Skeletal muscle tissue (tissue), 3 donors: ENCODE measurements at regions not wholly inside any gene's neighbourhood (a gene's known extent, or its start where the extent isn't known, plus 50 kb on each side); places are given as distances from the start of the nearest gene placed in this dataset.

Experiments used
- H3K27ac ChIP-seq: one replicate; pipeline ENCODE4 v1.7.0; 2013; ENCODE audit warnings: mild to moderate bottlenecking, low read depth, low read length, inconsistent platforms
- H3K27me3 ChIP-seq, 3 donors: one replicate each; pipeline ENCODE4 v1.7.0; 2013; ENCODE audit warnings: low read length in 3 of 3; ENCODE audit not compliant: control insufficient read depth in 3 of 3, insufficient read depth in 3 of 3
- H3K36me3 ChIP-seq, 3 donors: one replicate each; pipeline ENCODE4 v1.7.0; 2013; ENCODE audit warnings: low read length in 3 of 3; ENCODE audit not compliant: control insufficient read depth in 3 of 3, insufficient read depth in 3 of 3
- H3K4me1 ChIP-seq, 3 donors: one replicate each; pipeline ENCODE4 v1.7.0; 2013; ENCODE audit warnings: low read length in 3 of 3, mild to moderate bottlenecking in 3 of 3; ENCODE audit not compliant: control insufficient read depth in 3 of 3, insufficient read depth in 3 of 3
- H3K4me3 ChIP-seq, 3 donors: one replicate each; pipeline ENCODE4 v1.7.0; 2013; ENCODE audit warnings: low read length in 3 of 3
- H3K9ac ChIP-seq, 3 donors: one replicate each; pipeline ENCODE4 v1.7.0; 2013; ENCODE audit warnings: low read length in 3 of 3, mild to moderate bottlenecking in 3 of 3, moderate library complexity in 2 of 3, low read depth in 1 of 3
- H3K9me3 ChIP-seq, 3 donors: one replicate each; pipeline ENCODE4 v1.7.0; 2013; ENCODE audit warnings: low read length in 3 of 3; ENCODE audit not compliant: control insufficient read depth in 3 of 3
- donor health status: Osteomylitis.

- no peak overlapping the region for H3K27ac ChIP-seq
- no peak overlapping the region for H3K9ac ChIP-seq
- no peaks in the 10 kb centered on the region for H3K4me1 ChIP-seq
- no peak overlapping the region for H3K4me3 ChIP-seq
- no peaks in the 10 kb centered on the region for H3K27me3 ChIP-seq
- no peaks in the 10 kb centered on the region for H3K9me3 ChIP-seq
- no peaks in the 10 kb centered on the region for H3K36me3 ChIP-seq
These were observed 575.1 kb downstream of the EPHA3 start for GRCh38 chr3:89682556-89682955.

GRCh38 chr3:89685731-89686130, 578.3 kb downstream of the EPHA3 start:
- no peaks in the 10 kb centered on the region for H3K9me3 ChIP-seq

GRCh38 chr3:89690646-89691045, 583.2 kb downstream of the EPHA3 start:
- Histone ChIP-seq H3K27me3 (no peaks in the 10 kb centered on the region), H3K4me1 (no peaks in the 10 kb centered on the region), H3K27ac (no peak overlapping the region), H3K4me3 (no peak overlapping the region), H3K36me3 (no peaks in the 10 kb centered on the region), H3K9ac (no peak overlapping the region), H3K9me3 (no peaks in the 10 kb centered on the region)

More at GRCh38 chr3:89685731-89686130, 578.3 kb downstream of the EPHA3 start:
- Histone ChIP-seq H3K36me3 (no peaks in the 10 kb centered on the region), H3K4me3 (no peak overlapping the region), H3K27me3 (no peaks in the 10 kb centered on the region), H3K27ac (no peak overlapping the region), H3K4me1 (no peaks in the 10 kb centered on the region), H3K9ac (no peak overlapping the region)

- Histone ChIP-seq H3K4me3 (no peak overlapping the region), H3K27ac (no peak overlapping the region), H3K36me3 (no peaks in the 10 kb centered on the region), H3K27me3 (no peaks in the 10 kb centered on the region), H3K4me1 (no peaks in the 10 kb centered on the region), H3K9me3 (no peaks in the 10 kb centered on the region), H3K9ac (no peak overlapping the region)
These were observed 585.2 kb downstream of the EPHA3 start for GRCh38 chr3:89692601-89693000.

GRCh38 chr3:89697321-89697916, 590.0 kb downstream of the EPHA3 start:
- Histone ChIP-seq H3K9ac (no peak overlapping the region), H3K9me3 (no peaks in the 10 kb centered on the region)

GRCh38 chr3:89698208-89698830, 590.9 kb downstream of the EPHA3 start:
- Histone ChIP-seq H3K4me1 (no peaks in the 10 kb centered on the region), H3K36me3 (no peaks in the 10 kb centered on the region), H3K9me3 (no peaks in the 10 kb centered on the region), H3K27ac (no peak overlapping the region), H3K9ac (no peak overlapping the region), H3K27me3 (no peaks in the 10 kb centered on the region), H3K4me3 (no peak overlapping the region)

More at GRCh38 chr3:89697321-89697916, 590.0 kb downstream of the EPHA3 start:
- Histone ChIP-seq H3K36me3 (no peaks in the 10 kb centered on the region), H3K4me3 (no peak overlapping the region), H3K4me1 (no peaks in the 10 kb centered on the region), H3K27ac (no peak overlapping the region), H3K27me3 (no peaks in the 10 kb centered on the region)

GRCh38 chr3:89699229-89699628, 591.8 kb downstream of the EPHA3 start:
- H3K9ac ChIP-seq: no peak overlapping the region
- H3K4me3 ChIP-seq: no peak overlapping the region
- no peaks in the 10 kb centered on the region for H3K4me1 ChIP-seq
- no peaks in the 10 kb centered on the region for H3K9me3 ChIP-seq
- no peaks in the 10 kb centered on the region for H3K36me3 ChIP-seq
- no peaks in the 10 kb centered on the region for H3K27me3 ChIP-seq
- H3K27ac ChIP-seq: no peak overlapping the region

GRCh38 chr3:89699771-89700170, 592.4 kb downstream of the EPHA3 start:
- Histone ChIP-seq H3K36me3 (no peaks in the 10 kb centered on the region), H3K27me3 (no peaks in the 10 kb centered on the region), H3K27ac (no peak overlapping the region)

GRCh38 chr3:89702404-89702803, 595.0 kb downstream of the EPHA3 start:
- Histone ChIP-seq H3K36me3 (no peaks in the 10 kb centered on the region), H3K4me3 (no peak overlapping the region), H3K9me3 (no peaks in the 10 kb centered on the region), H3K4me1 (no peaks in the 10 kb centered on the region), H3K27ac (no peak overlapping the region), H3K27me3 (no peaks in the 10 kb centered on the region), H3K9ac (no peak overlapping the region)

More at GRCh38 chr3:89699771-89700170, 592.4 kb downstream of the EPHA3 start:
- no peaks in the 10 kb centered on the region for H3K9me3 ChIP-seq
- no peaks in the 10 kb centered on the region for H3K4me1 ChIP-seq
- H3K9ac ChIP-seq: no peak overlapping the region
- no peak overlapping the region for H3K4me3 ChIP-seq

- Histone ChIP-seq H3K36me3 (no peaks in the 10 kb centered on the region), H3K4me1 (no peaks in the 10 kb centered on the region), H3K27me3 (no peaks in the 10 kb centered on the region), H3K9ac (no peak overlapping the region), H3K9me3 (no peaks in the 10 kb centered on the region), H3K27ac (no peak overlapping the region), H3K4me3 (no peak overlapping the region)
These were observed 605.8 kb downstream of the EPHA3 start for GRCh38 chr3:89713196-89713595.
